ENCODE measurements at regions not wholly inside any gene's neighbourhood (a gene's known extent, or its start where the extent isn't known, plus 50 kb on each side); places are given as distances from the start of the nearest gene placed in this dataset.

DNA sequence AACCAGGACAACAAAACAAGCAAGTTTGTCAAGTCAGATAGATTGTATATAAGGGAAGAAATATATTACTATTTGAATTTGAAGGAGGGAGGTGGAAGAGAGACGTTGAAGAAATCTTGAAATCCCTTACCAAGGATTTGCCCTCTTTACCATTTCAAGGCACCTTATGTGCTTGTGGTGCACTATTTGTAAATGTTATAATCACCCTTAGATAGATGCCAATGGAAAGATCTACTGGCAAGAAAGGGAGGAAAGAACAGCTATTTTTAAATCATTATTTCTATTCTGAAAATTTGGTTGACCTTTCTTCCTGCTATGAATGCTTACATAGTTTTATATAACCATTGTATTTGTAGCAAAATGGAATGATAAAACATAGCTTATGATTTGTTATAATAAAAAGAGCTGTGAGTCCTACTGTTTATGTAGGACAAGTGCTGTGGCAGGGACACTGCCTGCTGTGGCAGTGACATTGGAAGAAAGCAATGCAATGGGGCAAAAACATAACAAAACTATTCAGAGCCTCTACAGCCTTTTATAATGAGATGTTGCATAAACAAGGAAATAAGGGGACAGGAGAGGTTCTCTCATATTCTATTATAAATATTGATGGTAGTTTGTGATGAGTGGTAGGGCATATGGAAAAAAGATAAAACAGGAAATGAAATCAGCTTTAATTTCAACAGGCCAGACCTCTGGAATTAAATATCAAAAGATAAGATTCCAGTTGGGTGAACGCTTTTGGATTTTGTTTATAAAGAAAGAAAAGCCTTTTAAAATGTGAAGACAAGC, 1145.2 kb upstream of the GJE1 start:
- Histone ChIP-seq H3K9ac (ENCODE audit: insufficient read depth in 1 of 2, low read depth in 2 of 2, low read length in 2 of 2) (no peak overlapping the region), H2AFZ (ENCODE audit: low read depth, low read length) (no peak overlapping the region), H3K36me3 (ENCODE audit: control insufficient read depth, insufficient read depth, low read length) (no peaks in the 10 kb centered on the region), H3K9me1 (ENCODE audit: control insufficient read depth, insufficient read depth, low read length) (no peaks in the 10 kb centered on the region), H3K27me3 (ENCODE audit: control insufficient read depth in 2 of 2, insufficient read depth in 2 of 2, low read length in 2 of 2) (no peaks in the 10 kb centered on the region), H3K9me3 (replicated peaks; ENCODE audit: control insufficient read depth, insufficient read depth, low read depth, low read length) (no peaks in the 10 kb centered on the region), H3K4me2 (ENCODE audit: insufficient read depth, low read length) (no peak overlapping the region), H4K20me1 (replicated peaks; ENCODE audit: control insufficient read depth, insufficient read depth, low read length) (no peaks in the 10 kb centered on the region), H3K79me2 (ENCODE audit: control insufficient read depth, insufficient read depth, low read length) (no peaks in the 10 kb centered on the region), H3K4me3 (no peak overlapping the region), H3K4me1 (replicated peaks in 1 of 2; ENCODE audit: control insufficient read depth in 2 of 2, insufficient read depth in 2 of 2, low read length in 2 of 2) (no peaks in the 10 kb centered on the region), H3K27ac (ENCODE audit: extremely low read depth, low read depth, low read length) (no peak overlapping the region)
- DNase-seq (ENCODE audit: extremely low read depth in 1 of 4, low spot score in 3 of 4) (no peak), FAIRE-seq (no peak), ATAC-seq (no peak)
- ChIA-PET CTCF (ENCODE audit: low intra/inter-chr PET ratio) (no interaction called here), POLR2A (no interaction called here)
- in situ Hi-C loops (cut with MboI) (no loop called here), intact Hi-C loops (cut with micrococcal nuclease) (no loop called here)
- BruUV-seq (replicated peaks) = no TSS peak
- TF ChIP-seq MAFK (IDR thresholded peaks at IDR 0.05; ENCODE audit: low read length) = no peak
- no peak for TF ChIP-seq KDM1A (IDR thresholded peaks at IDR 0.05)
- TF ChIP-seq KDM2B (CRISPR knock-in tag; IDR thresholded peaks at IDR 0.05) = no peak
- TF ChIP-seq SMARCA4 (IDR thresholded peaks at IDR 0.05) = no peak
- TF ChIP-seq ZNF212 (CRISPR knock-in tag; IDR thresholded peaks at IDR 0.05) = no peak
- WGBS (ENCODE audit: insufficient coverage, low coverage, missing lambda C conversion rate) = 0% methylated on average over 2 of the region's 2 CpGs

GRCh38 chr6:140985679-140986275, 1146.9 kb upstream of the GJE1 start:
- H3K27me3 ChIP-seq (ENCODE audit: control insufficient read depth in 2 of 2, insufficient read depth in 2 of 2, low read length in 2 of 2) = no peaks in the 10 kb centered on the region
- WGBS (ENCODE audit: insufficient coverage, low coverage, missing lambda C conversion rate) = 5% methylated on average over 2 of the region's 2 CpGs
- in situ Hi-C loops (cut with MboI) = no loop called here
- H3K79me2 ChIP-seq (ENCODE audit: control insufficient read depth, insufficient read depth, low read length) = no peaks in the 10 kb centered on the region
- no peaks in the 10 kb centered on the region for H3K36me3 ChIP-seq (ENCODE audit: control insufficient read depth, insufficient read depth, low read length)
- ChIA-PET POLR2A (no interaction called here), CTCF (ENCODE audit: low intra/inter-chr PET ratio) (no interaction called here)
- no peaks in the 10 kb centered on the region for H3K9me3 ChIP-seq (replicated peaks; ENCODE audit: control insufficient read depth, insufficient read depth, low read depth, low read length)
- DNase-seq (ENCODE audit: extremely low read depth in 1 of 4, low spot score in 3 of 4) (no peak), ATAC-seq (no peak), FAIRE-seq (no peak)
- no TSS peak for BruUV-seq (replicated peaks)
- no peak overlapping the region for H3K9ac ChIP-seq (ENCODE audit: insufficient read depth in 1 of 2, low read depth in 2 of 2, low read length in 2 of 2)
- H3K27ac ChIP-seq (ENCODE audit: extremely low read depth, low read depth, low read length) = no peak overlapping the region
- no peak overlapping the region for H3K4me3 ChIP-seq
- intact Hi-C loops (cut with micrococcal nuclease) = no loop called here
- H3K9me1 ChIP-seq (ENCODE audit: control insufficient read depth, insufficient read depth, low read length) = no peaks in the 10 kb centered on the region
- no peaks in the 10 kb centered on the region for H3K4me1 ChIP-seq (replicated peaks in 1 of 2; ENCODE audit: control insufficient read depth in 2 of 2, insufficient read depth in 2 of 2, low read length in 2 of 2)
- no peaks in the 10 kb centered on the region for H4K20me1 ChIP-seq (replicated peaks; ENCODE audit: control insufficient read depth, insufficient read depth, low read length)
- H2AFZ ChIP-seq (ENCODE audit: low read depth, low read length) = no peak overlapping the region
- H3K4me2 ChIP-seq (ENCODE audit: insufficient read depth, low read length) = no peak overlapping the region
- TF ChIP-seq, protein P1, sequence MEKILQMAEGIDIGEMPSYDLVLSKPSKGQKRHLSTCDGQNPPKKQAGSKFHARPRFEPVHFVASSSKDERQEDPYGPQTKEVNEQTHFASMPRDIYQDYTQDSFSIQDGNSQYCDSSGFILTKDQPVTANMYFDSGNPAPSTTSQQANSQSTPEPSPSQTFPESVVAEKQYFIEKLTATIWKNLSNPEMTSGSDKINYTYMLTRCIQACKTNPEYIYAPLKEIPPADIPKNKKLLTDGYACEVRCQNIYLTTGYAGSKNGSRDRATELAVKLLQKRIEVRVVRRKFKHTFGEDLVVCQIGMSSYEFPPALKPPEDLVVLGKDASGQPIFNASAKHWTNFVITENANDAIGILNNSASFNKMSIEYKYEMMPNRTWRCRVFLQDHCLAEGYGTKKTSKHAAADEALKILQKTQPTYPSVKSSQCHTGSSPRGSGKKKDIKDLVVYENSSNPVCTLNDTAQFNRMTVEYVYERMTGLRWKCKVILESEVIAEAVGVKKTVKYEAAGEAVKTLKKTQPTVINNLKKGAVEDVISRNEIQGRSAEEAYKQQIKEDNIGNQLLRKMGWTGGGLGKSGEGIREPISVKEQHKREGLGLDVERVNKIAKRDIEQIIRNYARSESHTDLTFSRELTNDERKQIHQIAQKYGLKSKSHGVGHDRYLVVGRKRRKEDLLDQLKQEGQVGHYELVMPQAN (IDR thresholded peaks at IDR 0.05; ENCODE audit: borderline replicate concordance) = no peak
- TF ChIP-seq NFIC (IDR thresholded peaks at IDR 0.05) = no peak
- TF ChIP-seq HMG20A (CRISPR knock-in tag; conservative IDR thresholded peaks at IDR 0.05) = no peak
- no peak for TF ChIP-seq CHD2 (IDR thresholded peaks at IDR 0.05; ENCODE audit: low read depth, low read length)
- no peak for TF ChIP-seq KLF16 (IDR thresholded peaks at IDR 0.05)
- TF ChIP-seq, protein P2, sequence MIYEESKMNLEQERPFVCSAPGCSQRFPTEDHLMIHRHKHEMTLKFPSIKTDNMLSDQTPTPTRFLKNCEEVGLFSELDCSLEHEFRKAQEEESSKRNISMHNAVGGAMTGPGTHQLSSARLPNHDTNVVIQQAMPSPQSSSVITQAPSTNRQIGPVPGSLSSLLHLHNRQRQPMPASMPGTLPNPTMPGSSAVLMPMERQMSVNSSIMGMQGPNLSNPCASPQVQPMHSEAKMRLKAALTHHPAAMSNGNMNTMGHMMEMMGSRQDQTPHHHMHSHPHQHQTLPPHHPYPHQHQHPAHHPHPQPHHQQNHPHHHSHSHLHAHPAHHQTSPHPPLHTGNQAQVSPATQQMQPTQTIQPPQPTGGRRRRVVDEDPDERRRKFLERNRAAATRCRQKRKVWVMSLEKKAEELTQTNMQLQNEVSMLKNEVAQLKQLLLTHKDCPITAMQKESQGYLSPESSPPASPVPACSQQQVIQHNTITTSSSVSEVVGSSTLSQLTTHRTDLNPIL (CRISPR knock-in tag; IDR thresholded peaks at IDR 0.05) = no peak
- TF ChIP-seq, protein P3, sequence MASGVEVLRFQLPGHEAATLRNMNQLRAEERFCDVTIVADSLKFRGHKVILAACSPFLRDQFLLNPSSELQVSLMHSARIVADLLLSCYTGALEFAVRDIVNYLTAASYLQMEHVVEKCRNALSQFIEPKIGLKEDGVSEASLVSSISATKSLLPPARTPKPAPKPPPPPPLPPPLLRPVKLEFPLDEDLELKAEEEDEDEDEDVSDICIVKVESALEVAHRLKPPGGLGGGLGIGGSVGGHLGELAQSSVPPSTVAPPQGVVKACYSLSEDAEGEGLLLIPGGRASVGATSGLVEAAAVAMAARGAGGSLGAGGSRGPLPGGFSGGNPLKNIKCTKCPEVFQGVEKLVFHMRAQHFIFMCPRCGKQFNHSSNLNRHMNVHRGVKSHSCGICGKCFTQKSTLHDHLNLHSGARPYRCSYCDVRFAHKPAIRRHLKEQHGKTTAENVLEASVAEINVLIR (CRISPR knock-in tag; IDR thresholded peaks at IDR 0.05) = no peak
- TF ChIP-seq TEAD1 (CRISPR knock-in tag; IDR thresholded peaks at IDR 0.05) = no peak

All from K562 (cell line).